GM12878 (cell line): ENCODE measurements at regions not wholly inside any gene's neighbourhood (a gene's known extent, or its start where the extent isn't known, plus 50 kb on each side); places are given as distances from the start of the nearest gene placed in this dataset.

ENCODE experiments used
- ATAC-seq: fragments of 200-7000 bp; cut with Tn5 transposase; 3 replicates; pipeline ENCODE4 v1.9.1; 2020; ENCODE audit warnings: mild to moderate bottlenecking, moderate library complexity
- BruUV-seq: library from RNA; stranded (reverse); fragments of 400-500 nt; replicated peaks from 2 replicates; lab custom pipeline; 2021; lab: Mats Ljungman, UMichigan
- CTCF ChIA-PET: fragments of 300-600 bp; sonication (Branson Sonifier 250); formaldehyde crosslinking; extraction: SDS; loops from one replicate; lab custom pipeline; 2021; ENCODE audit warnings: inconsistent platforms; lab: Yijun Ruan, JAX
- POLR2A ChIA-PET: fragments of 350-600 bp; formaldehyde crosslinking; extraction: SDS; loops from one replicate; lab custom pipeline; 2021; ENCODE audit warnings: inconsistent platforms; lab: Charles Lee
- RAD21 ChIA-PET: fragments of 300-600 bp; sonication (Branson Sonifier 250); formaldehyde crosslinking; loops from one replicate; lab custom pipeline; 2023; ENCODE audit warnings: antibody characterized with exemption; ENCODE audit not compliant: unreplicated experiment; lab: Charles Lee
- SMC1A ChIA-PET: fragments of 300-600 bp; sonication (Branson Sonifier 250); formaldehyde crosslinking; loops from one replicate; lab custom pipeline; 2023; ENCODE audit not compliant: unreplicated experiment, uncharacterized antibody; lab: Charles Lee
- DNase-seq: peaks from one replicate; pipeline ENCODE4 v3.0.0-alpha.2; 2011; ENCODE audit warnings: low read depth, low spot score
- FAIRE-seq: peaks from 3 replicates; lab custom pipeline; 2011; peaks lifted over from hg19 to GRCh38; lab: Jason Lieb, UNC
- H2AFZ ChIP-seq: 2 replicates; pipeline ENCODE4 v1.6.0; 2011; ENCODE audit warnings: low read depth, low read length, control low read depth; ENCODE audit not compliant: control insufficient read depth
- H3K27ac ChIP-seq: 2 replicates; pipeline ENCODE4 v1.5.1; 2011; ENCODE audit warnings: control low read depth; ENCODE audit not compliant: control insufficient read depth, insufficient read depth
- H3K27me3 ChIP-seq, 2 experiments: replicated peaks in 1 of 2; 2 replicates each; pipeline versions ENCODE4 v1.6.0 to v1.6.1; 2011; ENCODE audit warnings: low read length in 1 of 2; ENCODE audit not compliant: control insufficient read depth in 2 of 2, insufficient read depth in 2 of 2
- H3K36me3 ChIP-seq, 2 experiments: 2 replicates each; pipeline ENCODE4 v1.5.1; 2011; ENCODE audit warnings: low read length in 1 of 2; ENCODE audit not compliant: control insufficient read depth in 2 of 2, insufficient read depth in 2 of 2
- H3K4me1 ChIP-seq: 2 replicates; pipeline ENCODE4 v1.6.1; 2011; ENCODE audit warnings: mild to moderate bottlenecking, low read length, moderate library complexity, mixed read lengths; ENCODE audit not compliant: control insufficient read depth, insufficient read depth
- H3K4me2 ChIP-seq: 2 replicates; pipeline ENCODE4 v1.6.0; 2011; ENCODE audit warnings: control low read depth; ENCODE audit not compliant: control insufficient read depth, insufficient read depth
- H3K4me3 ChIP-seq: fragments of 200-600 bp; sonication (generic); 2 replicates; pipeline ENCODE4 v1.5.1; 2016
- H3K79me2 ChIP-seq: 2 replicates; pipeline ENCODE4 v1.6.0; 2011; ENCODE audit warnings: low read length; ENCODE audit not compliant: control insufficient read depth, insufficient read depth
- H3K9ac ChIP-seq: 2 replicates; pipeline ENCODE4 v1.8.0; 2011; ENCODE audit warnings: low read length, control low read depth, mixed read lengths; ENCODE audit not compliant: control insufficient read depth, insufficient read depth
- H3K9me3 ChIP-seq: replicated peaks from 3 replicates; pipeline ENCODE4 v1.5.1; 2011; ENCODE audit warnings: mild to moderate bottlenecking, low read length; ENCODE audit not compliant: control insufficient read depth, insufficient read depth
- H4K20me1 ChIP-seq: 2 replicates; pipeline ENCODE4 v1.6.0; 2011; ENCODE audit not compliant: control insufficient read depth, insufficient read depth
- CTCF ChIP-seq, 3 experiments: IDR thresholded peaks in 2 of 3; conservative IDR thresholded peaks in 1 of 3; 2 replicates each; pipeline ENCODE4 v1.5.1; 2011; ENCODE audit warnings: low read depth in 3 of 3, low read length in 3 of 3, mild to moderate bottlenecking in 3 of 3, control low read depth in 2 of 3, moderate library complexity in 2 of 3, inconsistent platforms in 1 of 3, mixed read lengths in 1 of 3; ENCODE audit not compliant: control insufficient read depth in 2 of 3, insufficient read depth in 1 of 3; ENCODE audit errors: extremely low read depth in 1 of 3
- E2F4 ChIP-seq: IDR thresholded peaks from 2 replicates; pipeline ENCODE4 v1.6.1; 2012; ENCODE audit warnings: low read depth, low read length, improper control_type of control experiment
- FOS ChIP-seq: IDR thresholded peaks from 3 replicates; pipeline ENCODE4 v1.6.1; 2011; ENCODE audit warnings: borderline replicate concordance; ENCODE audit not compliant: insufficient read length; ENCODE audit errors: extremely low read depth
- RAD21 ChIP-seq: IDR thresholded peaks from 2 replicates; pipeline ENCODE4 v1.6.1; 2011; ENCODE audit warnings: mild to moderate bottlenecking, low read depth, low read length, moderate library complexity; ENCODE audit not compliant: insufficient read depth
- RBBP5 ChIP-seq: fragments of 200-600 bp; sonication (generic); conservative IDR thresholded peaks from 2 replicates; pipeline ENCODE4 v1.6.1; 2016
- RCOR1 ChIP-seq: conservative IDR thresholded peaks from 2 replicates; pipeline ENCODE4 v1.6.1; 2012; ENCODE audit warnings: low read depth, low read length, improper control_type of control experiment
- SIN3A ChIP-seq: IDR thresholded peaks from 2 replicates; pipeline ENCODE4 v1.6.1; 2012; ENCODE audit warnings: low read depth, low read length, improper control_type of control experiment
- SMC3 ChIP-seq: IDR thresholded peaks from 2 replicates; pipeline ENCODE4 v1.6.1; 2011; ENCODE audit warnings: low read length, improper control_type of control experiment, borderline replicate concordance
- USF2 ChIP-seq: IDR thresholded peaks from 2 replicates; pipeline ENCODE4 v1.6.1; 2011; ENCODE audit warnings: low read depth, low read length, improper control_type of control experiment, borderline replicate concordance
- WGBS: methylation state at CpG from one replicate; pipeline ENCODE4 v1.1.6; 2016; ENCODE audit warnings: low lambda C conversion rate; ENCODE audit not compliant: insufficient replicate concordance, insufficient coverage; ENCODE audit errors: missing lambda C conversion rate; 5-methylcytosine and 5-hydroxymethylcytosine counted together
- in situ Hi-C: fragments of 300-500 bp; cut with MboI; formaldehyde crosslinking; loops from 9 replicates; pipeline ENCODE4 v1.14.3; 2018; ENCODE audit warnings: mixed read lengths
- intact Hi-C: fragments of 100-400 bp; cut with micrococcal nuclease; formaldehyde crosslinking; loops from one replicate; pipeline ENCODE4 v1.14.2; 2022; ENCODE audit not compliant: unreplicated experiment

- no peaks in the 10 kb centered on the region for H3K27me3 ChIP-seq
- H3K9me3 ChIP-seq: no peaks in the 10 kb centered on the region
- in situ Hi-C loops: no loop called here
- POLR2A ChIA-PET: no interaction called here
- no peaks in the 10 kb centered on the region for H4K20me1 ChIP-seq
- no peak overlapping the region for H2AFZ ChIP-seq
- no peak for TF ChIP-seq RBBP5
- TF ChIP-seq E2F4: no peak
- peak; percentile 28 to 44 (median 39); a peak in 5 of 6 replicates for TF ChIP-seq CTCF (IDR thresholded peaks at IDR 0.05 in 2 of 3, conservative IDR thresholded peaks at IDR 0.05 in 1 of 3; ENCODE audit: control insufficient read depth in 2 of 3, extremely low read depth in 1 of 3, insufficient read depth in 1 of 3, low read depth in 3 of 3, low read length in 3 of 3)
- TF ChIP-seq RAD21: peak; percentile 42
- no peak for TF ChIP-seq SIN3A
- TF ChIP-seq FOS: no peak
- no peak for TF ChIP-seq RCOR1
- TF ChIP-seq SMC3: peak; percentile 40; the same call in 1 of the 2 replicates
- no peak for TF ChIP-seq USF2
- TF ChIP-seq, all 136 proteins: peak for 3
- Histone ChIP-seq H3K9ac (no peak overlapping the region), H3K4me2 (no peak overlapping the region), H3K4me1 (no peaks in the 10 kb centered on the region), H3K36me3 (no peaks in the 10 kb centered on the region), H3K27ac (no peak overlapping the region), H3K79me2 (no peaks in the 10 kb centered on the region), H3K4me3 (no peak overlapping the region)
- DNase-seq (no peak), ATAC-seq (no peak), FAIRE-seq (no peak)
- RAD21 ChIA-PET: interaction anchor here (0.7 kb wide), 1 partner anchor 102 kb away, joined by 3 read pairs; no protein-coding TSS in a partner anchor
- SMC1A ChIA-PET: no interaction called here
- intact Hi-C loops: no loop called here
- WGBS: 14% methylated on average over 12 of the region's 12 CpGs
- BruUV-seq: no TSS peak
- CTCF ChIA-PET: interaction anchor here (1.0 to 1.9 kb wide), 2 partner anchors 10 to 1441 kb away, joined by 3 to 6 read pairs; no protein-coding TSS in a partner anchor
These were observed 412.8 kb downstream of the ZNF536 start for GRCh38 chr19:30784850-30785457.
